Heart right ventricle (tissue), 16 donors: ENCODE measurements at regions not wholly inside any gene's neighbourhood (a gene's known extent, or its start where the extent isn't known, plus 50 kb on each side); places are given as distances from the start of the nearest gene placed in this dataset.

Source experiments
- ATAC-seq, 8 donors: fragments of 200-7000 bp; cut with Tn5 transposase; one replicate each; pipeline ENCODE4 v1.9.1; 2020; ENCODE audit warnings: mild to moderate bottlenecking in 8 of 8, moderate library complexity in 8 of 8, moderate number of reproducible peaks in 1 of 8
- DNase-seq, 2 donors: peaks; one replicate each; pipeline ENCODE4 v3.0.0-alpha.2; 2020
- H3K27ac ChIP-seq, 10 donors: fragments of 200-600 bp; sonication (generic) in 2 of 10; one replicate each; pipeline versions ENCODE4 v1.5.0 to v1.8.0; 2020 to 2022; ENCODE audit warnings: mild to moderate bottlenecking in 3 of 10
- H3K27me3 ChIP-seq, 7 donors: fragments of 200-600 bp; one replicate each; pipeline ENCODE4 v1.8.0; 2021 to 2022; ENCODE audit warnings: mild to moderate bottlenecking in 2 of 7
- H3K36me3 ChIP-seq, 9 donors: fragments of 200-600 bp; sonication (generic) in 1 of 9; one replicate each; pipeline versions ENCODE4 v1.5.0 to v1.8.0; 2020 to 2022; ENCODE audit warnings: mild to moderate bottlenecking in 2 of 9
- H3K4me1 ChIP-seq, 9 donors: fragments of 200-600 bp; sonication (generic) in 1 of 9; one replicate each; pipeline versions ENCODE4 v1.5.0 to v1.8.0; 2020 to 2022; ENCODE audit warnings: mild to moderate bottlenecking in 4 of 9
- H3K4me3 ChIP-seq, 10 donors: fragments of 200-600 bp; sonication (generic) in 2 of 10; one replicate each; pipeline versions ENCODE4 v1.5.0 to v1.8.0; 2020 to 2022; ENCODE audit warnings: mild to moderate bottlenecking in 7 of 10, moderate library complexity in 2 of 10
- H3K9me3 ChIP-seq, 11 donors: fragments of 200-600 bp in 10 of 11; sonication (generic) in 2 of 11; one replicate each; pipeline versions ENCODE4 v1.5.0 to v1.8.0; 2013 to 2022; ENCODE audit warnings: mild to moderate bottlenecking in 2 of 11, control low read depth in 1 of 11, moderate library complexity in 1 of 11
- CTCF ChIP-seq, 9 donors: fragments of 200-600 bp; sonication (generic) in 2 of 9; IDR thresholded peaks; one replicate each; pipeline versions ENCODE4 v1.5.0 to v1.8.0; 2021 to 2022; ENCODE audit warnings: antibody characterized with exemption in 9 of 9, mild to moderate bottlenecking in 5 of 9, moderate library complexity in 1 of 9
- WGBS, 2 donors: extraction: QIAGEN DNeasy Blood & Tissue Kit; methylation state at CpG; one replicate each; pipeline ENCODE4 v1.1.7; 2013; ENCODE audit warnings: inconsistent platforms in 1 of 2; 5-methylcytosine and 5-hydroxymethylcytosine counted together
- intact Hi-C, 10 donors: fragments of 100-400 bp; cut with DNase I; formaldehyde crosslinking; loops; one replicate each; pipeline versions ENCODE4 v1.11.1 to v1.14.2; 2022
- donor health status: Arrhythmogenic right ventricular cardiomyopathy.
- donor health status: ischemic (EF 13 %, LVEDD 7.1; RV severe dilation, severe dysfunction).
- donor health status: healthy with polysubstance abuse.
- donor health status: DM: no; HTN: yes; CAD: no.
- donor health status: DM: no; HTN: no; CAD: no.
- donor health status: ischemic (EF 25% LVEDD 6.9; RV normal size, moderate dysfunction).
- donor health status: ischemic (EF 25% LVEDD 5.7; RV mildly dilated, moderate dysfunction).
- donor health status: healthy.
- donor health status: DM: yes; HTN: yes; CAD: no.
- donor health status: Ischemic cardiomyopathy.
- donor health status: ischemic (EF 35%, LVEDD 5.7; RV mildly dilated, moderate dysfunction).
- donor health status: nonischemic (EF 11% LVEDD 7.7; RV severe dilation, severe dysfunction).
- donor health status: DM: yes; HTN: yes; CAD: no.
- donor health status: PGD.
- donor health status: ischemic (EF 29% LVEDD 5.4; RV normal size, mild dysfunction).
- donor health status: nonischemic (EF 23%, LVEDD 6.1; RV moderate dilation, normal function).

DNA sequence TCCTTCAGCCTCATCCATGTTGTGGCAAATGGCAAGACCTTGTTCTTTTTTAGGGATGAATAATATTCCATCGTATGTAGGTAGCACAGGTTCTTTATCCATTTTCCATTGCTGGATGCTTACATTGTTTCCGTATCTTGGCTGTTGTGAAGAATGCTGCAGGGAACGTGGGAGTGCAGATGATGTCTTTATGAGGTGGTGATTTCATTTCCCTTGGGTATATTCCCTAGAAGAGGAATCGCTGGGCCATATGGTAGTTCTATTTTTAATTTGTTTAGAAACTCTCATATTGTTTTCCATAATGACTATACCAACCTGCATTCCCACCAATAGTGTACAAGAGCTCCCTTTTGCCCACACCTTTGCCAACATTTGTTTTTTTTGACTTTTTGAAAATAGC, 186.3 kb upstream of the TMTC4 start:
- intact Hi-C loops = no loop called here
- ATAC-seq (no peak), DNase-seq (no peak)
- Histone ChIP-seq H3K36me3 (no peaks in the 10 kb centered on the region), H3K4me1 (no peaks in the 10 kb centered on the region), H3K27ac (no peak overlapping the region), H3K9me3 (peaks cover 0 to 26% (median 4%) of the 10 kb centered on the region in 11 donors), H3K27me3 (no peaks in the 10 kb centered on the region), H3K4me3 (no peak overlapping the region)
- WGBS, 2 donors = 47 to 49% methylated on average over 4 of the region's 4 CpGs
- TF ChIP-seq CTCF (IDR thresholded peaks at IDR 0.05) = no peak

DNA sequence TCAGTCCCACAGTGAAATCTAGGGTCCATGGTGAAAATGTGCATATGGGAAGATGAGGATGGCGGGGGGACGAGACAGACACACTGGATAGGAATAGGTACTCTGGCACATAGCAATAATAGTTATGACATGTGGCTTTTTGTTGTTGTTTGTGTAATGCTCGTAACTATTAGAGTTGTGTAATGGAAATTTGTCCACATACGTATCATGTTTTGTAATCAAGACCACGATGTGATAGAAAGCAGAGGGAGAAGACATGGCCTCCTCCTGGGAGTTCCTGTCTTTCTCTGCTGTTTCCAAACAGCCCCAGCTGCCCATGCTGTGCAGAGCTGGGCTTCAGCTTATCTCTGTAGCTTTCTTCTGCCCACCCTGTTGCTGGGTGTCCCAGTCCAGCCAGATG, 185.3 kb upstream of the TMTC4 start:
- ATAC-seq (no peak), DNase-seq (no peak)
- H3K4me1 ChIP-seq = no peaks in the 10 kb centered on the region
- no peaks in the 10 kb centered on the region for H3K27me3 ChIP-seq
- no peaks in the 10 kb centered on the region for H3K36me3 ChIP-seq
- no peak overlapping the region for H3K4me3 ChIP-seq
- WGBS, 2 donors = 77 to 79% methylated on average over 5 of the region's 5 CpGs
- TF ChIP-seq CTCF (IDR thresholded peaks at IDR 0.05) = no peak
- intact Hi-C loops = no loop called here
- no peak overlapping the region for H3K27ac ChIP-seq
- H3K9me3 ChIP-seq = peaks cover 0 to 20% (median 0%) of the 10 kb centered on the region in 11 donors

DNA sequence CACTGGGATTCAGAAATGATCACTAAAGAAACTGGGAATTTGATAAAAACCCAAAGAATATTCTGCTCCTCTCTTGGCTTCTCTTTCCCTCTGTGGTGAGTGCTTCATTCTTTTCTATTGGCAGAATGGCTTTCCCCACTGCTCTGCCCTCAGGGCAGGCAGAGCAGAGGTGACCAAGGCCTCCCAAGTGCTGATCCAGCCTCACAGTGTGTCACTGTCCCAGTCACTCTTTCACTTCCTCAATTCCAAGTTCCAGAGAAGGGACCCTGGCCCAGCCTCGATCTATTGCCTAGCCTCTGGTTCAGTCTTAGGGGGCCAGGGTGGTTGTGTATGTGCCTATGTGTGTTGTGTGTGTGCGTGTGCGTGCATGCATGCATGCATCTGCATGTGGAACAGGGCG, 180.6 kb upstream of the TMTC4 start:
- DNase-seq = no peak
- no peaks in the 10 kb centered on the region for H3K4me1 ChIP-seq
- H3K9me3 ChIP-seq = no peaks in the 10 kb centered on the region
- H3K27ac ChIP-seq = no peak overlapping the region
- intact Hi-C loops = no loop called here
- no peak for TF ChIP-seq CTCF (IDR thresholded peaks at IDR 0.05)
- H3K36me3 ChIP-seq = no peaks in the 10 kb centered on the region
- WGBS, 2 donors = 90 to 93% methylated on average over 4 of the region's 4 CpGs
- H3K4me3 ChIP-seq = no peak overlapping the region
- no peaks in the 10 kb centered on the region for H3K27me3 ChIP-seq
- no peak for ATAC-seq

DNA sequence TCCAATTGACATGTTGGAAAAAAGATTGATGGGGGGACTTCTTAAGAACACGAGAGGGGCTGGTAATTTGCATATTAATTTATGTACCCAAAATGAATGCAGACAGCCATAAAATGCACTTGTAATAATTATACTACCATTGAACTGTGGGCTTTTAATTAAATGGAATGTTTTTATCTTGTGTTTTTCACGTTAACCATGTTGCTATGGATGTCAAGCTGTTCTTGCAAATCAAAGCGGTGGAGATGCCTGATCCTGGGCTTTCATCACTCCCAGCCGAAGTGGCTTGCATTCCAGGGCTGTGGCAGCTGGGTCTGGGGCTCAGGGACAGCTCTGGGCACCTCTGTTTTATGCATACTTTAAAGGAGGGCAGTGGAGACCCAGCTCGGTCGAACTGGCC, 179.4 kb upstream of the TMTC4 start:
- no peak for ATAC-seq
- no peak for TF ChIP-seq CTCF (IDR thresholded peaks at IDR 0.05)
- Histone ChIP-seq H3K4me1 (no peaks in the 10 kb centered on the region), H3K4me3 (no peak overlapping the region), H3K27me3 (no peaks in the 10 kb centered on the region), H3K36me3 (no peaks in the 10 kb centered on the region), H3K9me3 (peaks cover 0 to 5% (median 0%) of the 10 kb centered on the region in 11 donors), H3K27ac (no peak overlapping the region)
- intact Hi-C loops = no loop called here
- 18 to 24% methylated on average over 6 of the region's 6 CpGs for WGBS, 2 donors
- DNase-seq = no peak

GRCh38 chr13:100853434-100853833, 178.8 kb upstream of the TMTC4 start:
- Histone ChIP-seq H3K27me3 (no peaks in the 10 kb centered on the region), H3K9me3 (peaks cover 0 to 5% (median 0%) of the 10 kb centered on the region in 11 donors), H3K36me3 (no peaks in the 10 kb centered on the region), H3K4me1 (no peaks in the 10 kb centered on the region), H3K4me3 (no peak overlapping the region), H3K27ac (no peak overlapping the region)
- WGBS, 2 donors = 67 to 69% methylated on average over 5 of the region's 5 CpGs
- TF ChIP-seq CTCF (IDR thresholded peaks at IDR 0.05) = no peak
- intact Hi-C loops = no loop called here
- DNase-seq (no peak), ATAC-seq (no peak)
